ENCODE measurements at regions not wholly inside any gene's neighbourhood (a gene's known extent, or its start where the extent isn't known, plus 50 kb on each side); places are given as distances from the start of the nearest gene placed in this dataset.

GRCh38 chr7:80008039-80008438, 126.6 kb upstream of the GNAI1 start:
- DNase-seq (ENCODE audit: low read depth, low spot score) = no peak
- Histone ChIP-seq H3K36me3 (ENCODE audit: control insufficient read depth in 2 of 2, insufficient read depth in 2 of 2, low read length in 1 of 2) (no peaks in the 10 kb centered on the region), H3K9ac (ENCODE audit: control insufficient read depth, insufficient read depth, low read length) (no peak overlapping the region), H3K4me3 (no peak overlapping the region), H2AFZ (ENCODE audit: control insufficient read depth, low read depth, low read length) (no peak overlapping the region), H3K27ac (ENCODE audit: control insufficient read depth, insufficient read depth) (no peak overlapping the region), H3K4me1 (ENCODE audit: control insufficient read depth, insufficient read depth, low read length) (no peaks in the 10 kb centered on the region), H3K27me3 (replicated peaks in 1 of 2; ENCODE audit: control insufficient read depth in 2 of 2, insufficient read depth in 2 of 2, low read length in 1 of 2) (no peaks in the 10 kb centered on the region), H3K4me2 (ENCODE audit: control insufficient read depth, insufficient read depth) (no peak overlapping the region), H4K20me1 (ENCODE audit: control insufficient read depth, insufficient read depth) (no peaks in the 10 kb centered on the region), H3K9me3 (replicated peaks; ENCODE audit: control insufficient read depth, insufficient read depth, low read length) (no peaks in the 10 kb centered on the region), H3K79me2 (ENCODE audit: control insufficient read depth, insufficient read depth, low read length) (no peaks in the 10 kb centered on the region)
- TF ChIP-seq YBX1 (IDR thresholded peaks at IDR 0.05) = no peak
- TF ChIP-seq KDM1A (IDR thresholded peaks at IDR 0.05; ENCODE audit: borderline replicate concordance) = no peak
- TF ChIP-seq RELA (IDR thresholded peaks at IDR 0.05; ENCODE audit: borderline replicate concordance, partially characterized antibody) = no peak
- TF ChIP-seq POLR2AphosphoS2 (IDR thresholded peaks at IDR 0.05; ENCODE audit: low read depth, low read length) = no peak
- TF ChIP-seq ZNF274 (IDR thresholded peaks at IDR 0.05; ENCODE audit: insufficient read depth, insufficient read length) = no peak
- TF ChIP-seq MEF2A (IDR thresholded peaks at IDR 0.05; ENCODE audit: insufficient read depth, low read depth, low read length) = no peak
- TF ChIP-seq POLR2A (IDR thresholded peaks at IDR 0.05; ENCODE audit: low read depth, low read length) = no peak
- TF ChIP-seq ESRRA (IDR thresholded peaks at IDR 0.05; ENCODE audit: low read length) = no peak
- TF ChIP-seq KLF5 (IDR thresholded peaks at IDR 0.05; ENCODE audit: partially characterized antibody) = no peak
- TF ChIP-seq SMARCA5 (IDR thresholded peaks at IDR 0.05) = no peak
- TF ChIP-seq, protein P1, sequence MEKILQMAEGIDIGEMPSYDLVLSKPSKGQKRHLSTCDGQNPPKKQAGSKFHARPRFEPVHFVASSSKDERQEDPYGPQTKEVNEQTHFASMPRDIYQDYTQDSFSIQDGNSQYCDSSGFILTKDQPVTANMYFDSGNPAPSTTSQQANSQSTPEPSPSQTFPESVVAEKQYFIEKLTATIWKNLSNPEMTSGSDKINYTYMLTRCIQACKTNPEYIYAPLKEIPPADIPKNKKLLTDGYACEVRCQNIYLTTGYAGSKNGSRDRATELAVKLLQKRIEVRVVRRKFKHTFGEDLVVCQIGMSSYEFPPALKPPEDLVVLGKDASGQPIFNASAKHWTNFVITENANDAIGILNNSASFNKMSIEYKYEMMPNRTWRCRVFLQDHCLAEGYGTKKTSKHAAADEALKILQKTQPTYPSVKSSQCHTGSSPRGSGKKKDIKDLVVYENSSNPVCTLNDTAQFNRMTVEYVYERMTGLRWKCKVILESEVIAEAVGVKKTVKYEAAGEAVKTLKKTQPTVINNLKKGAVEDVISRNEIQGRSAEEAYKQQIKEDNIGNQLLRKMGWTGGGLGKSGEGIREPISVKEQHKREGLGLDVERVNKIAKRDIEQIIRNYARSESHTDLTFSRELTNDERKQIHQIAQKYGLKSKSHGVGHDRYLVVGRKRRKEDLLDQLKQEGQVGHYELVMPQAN (conservative IDR thresholded peaks at IDR 0.05) = no peak
- no peak for TF ChIP-seq BMI1 (IDR thresholded peaks at IDR 0.05; ENCODE audit: borderline replicate concordance)
- no peak for TF ChIP-seq TARDBP (IDR thresholded peaks at IDR 0.05; ENCODE audit: borderline replicate concordance)
- TF ChIP-seq ZZZ3 (IDR thresholded peaks at IDR 0.05; ENCODE audit: control insufficient read depth, insufficient read length, low read depth) = no peak
- no peak for TF ChIP-seq FOS (IDR thresholded peaks at IDR 0.05; ENCODE audit: borderline replicate concordance, extremely low read depth, insufficient read length)
- TF ChIP-seq MYB (IDR thresholded peaks at IDR 0.05; ENCODE audit: borderline replicate concordance, low read depth, low read length) = no peak
- TF ChIP-seq PAX8 (IDR thresholded peaks at IDR 0.05) = no peak
- ChIA-PET POLR2A (no interaction called here), SMC1A (ENCODE audit: uncharacterized antibody, unreplicated experiment) (no interaction called here), RAD21 (ENCODE audit: unreplicated experiment) (no interaction called here), CTCF (no interaction called here)
- intact Hi-C loops (cut with micrococcal nuclease; ENCODE audit: unreplicated experiment) (no loop called here), in situ Hi-C loops (cut with MboI) (loop anchor here (25.0 kb wide), 1 partner anchor 721 kb away; no protein-coding TSS in a partner anchor)
- BruUV-seq (replicated peaks) = no TSS peak
- 0% methylated on average over 1 of the region's 1 CpG for WGBS (ENCODE audit: insufficient coverage, insufficient replicate concordance, low lambda C conversion rate, missing lambda C conversion rate)
- no peak for ATAC-seq
- FAIRE-seq = no peak
